ENCODE measurements at regions not wholly inside any gene's neighbourhood (a gene's known extent, or its start where the extent isn't known, plus 50 kb on each side); places are given as distances from the start of the nearest gene placed in this dataset.
"Not testable (repeated sequence)": the region's sequence is repeated elsewhere in the genome, so short reads cannot be mapped to it uniquely, and the experiment has no call there.

DNA sequence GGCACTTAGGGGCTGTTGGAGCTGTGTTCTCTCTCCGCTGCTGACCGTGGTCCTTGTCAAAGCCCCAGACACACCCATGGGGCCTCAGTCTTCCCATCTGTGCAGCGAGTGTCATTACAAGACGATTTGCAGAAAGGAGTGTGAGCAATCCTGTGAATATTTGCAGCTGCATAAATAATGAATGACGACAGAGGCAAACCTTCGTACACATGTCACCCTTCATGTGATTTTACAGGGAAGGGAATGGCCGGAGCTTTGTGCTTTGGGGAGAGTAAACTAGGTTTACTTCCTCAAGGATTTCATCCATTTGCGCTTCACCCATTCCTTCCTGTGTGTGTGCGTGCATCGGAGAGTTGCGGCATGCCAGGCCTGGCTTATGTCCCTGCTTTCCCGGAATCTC lies 285.6 kb upstream of the SOX1 start:
- not testable (repeated sequence) for TF ChIP-seq TCF7L2 (IDR thresholded peaks at IDR 0.05; ENCODE audit: borderline replicate concordance, extremely low read depth, insufficient read depth, insufficient read length); ZNF274 (IDR thresholded peaks at IDR 0.05; ENCODE audit: low read depth, low read length); POLR2AphosphoS5 (IDR thresholded peaks at IDR 0.05; ENCODE audit: low read depth, low read length)
- TF ChIP-seq, protein P1, sequence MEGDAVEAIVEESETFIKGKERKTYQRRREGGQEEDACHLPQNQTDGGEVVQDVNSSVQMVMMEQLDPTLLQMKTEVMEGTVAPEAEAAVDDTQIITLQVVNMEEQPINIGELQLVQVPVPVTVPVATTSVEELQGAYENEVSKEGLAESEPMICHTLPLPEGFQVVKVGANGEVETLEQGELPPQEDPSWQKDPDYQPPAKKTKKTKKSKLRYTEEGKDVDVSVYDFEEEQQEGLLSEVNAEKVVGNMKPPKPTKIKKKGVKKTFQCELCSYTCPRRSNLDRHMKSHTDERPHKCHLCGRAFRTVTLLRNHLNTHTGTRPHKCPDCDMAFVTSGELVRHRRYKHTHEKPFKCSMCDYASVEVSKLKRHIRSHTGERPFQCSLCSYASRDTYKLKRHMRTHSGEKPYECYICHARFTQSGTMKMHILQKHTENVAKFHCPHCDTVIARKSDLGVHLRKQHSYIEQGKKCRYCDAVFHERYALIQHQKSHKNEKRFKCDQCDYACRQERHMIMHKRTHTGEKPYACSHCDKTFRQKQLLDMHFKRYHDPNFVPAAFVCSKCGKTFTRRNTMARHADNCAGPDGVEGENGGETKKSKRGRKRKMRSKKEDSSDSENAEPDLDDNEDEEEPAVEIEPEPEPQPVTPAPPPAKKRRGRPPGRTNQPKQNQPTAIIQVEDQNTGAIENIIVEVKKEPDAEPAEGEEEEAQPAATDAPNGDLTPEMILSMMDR (IDR thresholded peaks at IDR 0.05 in 2 of 3, conservative IDR thresholded peaks at IDR 0.05 in 1 of 3; ENCODE audit: borderline replicate concordance in 1 of 3, insufficient read depth in 1 of 3, low read depth in 2 of 3, low read length in 2 of 3) = not testable (repeated sequence)
